HCT116 (cell line): ENCODE measurements at regions not wholly inside any gene's neighbourhood (a gene's known extent, or its start where the extent isn't known, plus 50 kb on each side); places are given as distances from the start of the nearest gene placed in this dataset.

Source experiments
- ATAC-seq: fragments of 200-7000 bp; cut with Tn5 transposase; 2 replicates; pipeline ENCODE4 v1.9.1; 2020; ENCODE audit warnings: mild to moderate bottlenecking, moderate library complexity
- BruUV-seq: library from RNA; stranded (reverse); fragments of 400-500 nt; replicated peaks from 2 replicates; lab custom pipeline; 2021; lab: Mats Ljungman, UMichigan
- CTCF ChIA-PET: fragments of 300-600 bp; sonication (Branson Sonifier 250); formaldehyde crosslinking; loops from one replicate; lab custom pipeline; 2021; ENCODE audit warnings: antibody characterized with exemption; lab: Charles Lee
- POLR2A ChIA-PET: fragments of 300-600, 350-600 bp; sonication (Branson Sonifier 250); formaldehyde crosslinking; loops from one replicate; lab custom pipeline; 2021; ENCODE audit warnings: antibody characterized with exemption; lab: Charles Lee
- RAD21 ChIA-PET, 2 experiments: fragments of 300-600 bp; sonication (Branson Sonifier 250); formaldehyde crosslinking; loops; one replicate each; lab custom pipeline; 2023; ENCODE audit warnings: low total read pairs in 2 of 2; ENCODE audit not compliant: uncharacterized antibody in 2 of 2, unreplicated experiment in 2 of 2, low non-redundant PET in 1 of 2; lab: Charles Lee
- DNase-seq: peaks from one replicate; pipeline ENCODE4 v3.0.0-alpha.2; 2010; ENCODE audit warnings: low read depth, low spot score
- H2AFZ ChIP-seq: fragments of 200-600 bp; shearing (Covaris generic), sonication (generic); 2 replicates; pipeline ENCODE4 v1.6.1; 2017; ENCODE audit warnings: low read depth, mixed run types, mixed read lengths, antibody characterized with exemption, low read length; ENCODE audit not compliant: poor library complexity, severe bottlenecking
- H3K27ac ChIP-seq: 2 replicates; pipeline ENCODE4 v1.5.1; 2012; ENCODE audit warnings: low read depth, low read length
- H3K27me3 ChIP-seq: fragments of 200-600 bp; sonication (generic); 2 replicates; pipeline ENCODE4 v1.6.1; 2016; ENCODE audit warnings: mixed run types, low read length, mixed read lengths; ENCODE audit not compliant: insufficient read depth
- H3K36me3 ChIP-seq, 2 experiments: fragments of 200-500 bp in 1 of 2; fragments of 200-600 bp in 1 of 2; sonication (Bioruptor generic) in 1 of 2; sonication (generic) in 1 of 2; 2 replicates each; pipeline versions ENCODE4 v1.5.1 to v1.6.1; 2014 to 2016; ENCODE audit warnings: low read length in 2 of 2, inconsistent platforms in 1 of 2, mixed read lengths in 1 of 2, mixed run types in 1 of 2; ENCODE audit not compliant: insufficient read depth in 2 of 2, control insufficient read depth in 1 of 2
- H3K4me1 ChIP-seq, 2 experiments: fragments of 200-600 bp in 1 of 2; sonication (generic) in 1 of 2; 2 replicates each; pipeline versions ENCODE4 v1.5.1 to v1.6.1; 2012 to 2017; ENCODE audit warnings: low read length in 2 of 2, inconsistent platforms in 1 of 2, mild to moderate bottlenecking in 1 of 2, mixed read lengths in 1 of 2, mixed run types in 1 of 2, moderate library complexity in 1 of 2; ENCODE audit not compliant: insufficient read depth in 2 of 2, control insufficient read depth in 1 of 2
- H3K4me2 ChIP-seq: fragments of 200-600 bp; sonication (generic); 2 replicates; pipeline ENCODE4 v1.6.1; 2017; ENCODE audit warnings: mixed run types, low read length, mixed read lengths
- H3K4me3 ChIP-seq, 2 experiments: fragments of 200-600 bp in 1 of 2; sonication (generic) in 1 of 2; replicated peaks in 1 of 2; 2 replicates each; pipeline ENCODE4 v1.5.1; 2011 to 2016; ENCODE audit warnings: low read length in 2 of 2, control low read depth in 1 of 2, low read depth in 1 of 2, mild to moderate bottlenecking in 1 of 2, mixed read lengths in 1 of 2, mixed run types in 1 of 2
- H3K79me2 ChIP-seq: fragments of 200-600 bp; sonication (generic); 2 replicates; pipeline ENCODE4 v1.6.1; 2017; ENCODE audit warnings: mild to moderate bottlenecking, mixed run types, low read length, moderate library complexity, mixed read lengths; ENCODE audit not compliant: insufficient read depth
- H3K9ac ChIP-seq: fragments of 200-600 bp; sonication (generic); 2 replicates; pipeline ENCODE4 v1.6.1; 2016; ENCODE audit warnings: low read length, mixed read lengths
- H3K9me2 ChIP-seq: fragments of 200-600 bp; sonication (generic), shearing (Covaris generic); 2 replicates; pipeline ENCODE4 v1.6.1; 2017; ENCODE audit warnings: mixed run types, mild to moderate bottlenecking, moderate library complexity; ENCODE audit not compliant: insufficient read depth
- H3K9me3 ChIP-seq, 2 experiments: fragments of 200-500 bp in 1 of 2; fragments of 200-600 bp in 1 of 2; sonication (Bioruptor generic) in 1 of 2; sonication (generic) in 1 of 2; 2 replicates each; pipeline ENCODE4 v1.6.1; 2014 to 2017; ENCODE audit warnings: low read length in 2 of 2, mixed read lengths in 2 of 2, inconsistent platforms in 1 of 2, low read depth in 1 of 2, mild to moderate bottlenecking in 1 of 2, mixed run types in 1 of 2, moderate library complexity in 1 of 2; ENCODE audit not compliant: control insufficient read depth in 1 of 2, insufficient read depth in 1 of 2
- H4K20me1 ChIP-seq: fragments of 200-600 bp; sonication (generic), shearing (Covaris generic); 2 replicates; pipeline ENCODE4 v1.6.1; 2017; ENCODE audit warnings: mixed run types, mild to moderate bottlenecking, moderate library complexity; ENCODE audit not compliant: insufficient read depth
- ATF3 ChIP-seq: IDR thresholded peaks from 2 replicates; pipeline ENCODE4 v1.6.1; 2012
- CBX3 ChIP-seq: IDR thresholded peaks from 2 replicates; pipeline ENCODE4 v1.6.1; 2012; ENCODE audit warnings: low read depth
- CEBPB ChIP-seq: IDR thresholded peaks from 2 replicates; pipeline ENCODE4 v1.6.1; 2012; ENCODE audit warnings: low read depth
- EGR1 ChIP-seq: IDR thresholded peaks from 2 replicates; pipeline ENCODE4 v1.6.1; 2012; ENCODE audit warnings: low read depth
- EZH2 ChIP-seq: fragments of 200-600 bp; sonication (generic); IDR thresholded peaks from 2 replicates; pipeline ENCODE4 v1.6.1; 2017; ENCODE audit warnings: antibody characterized with exemption, mixed run types
- EZH2phosphoT487 ChIP-seq: fragments of 200-600 bp; IDR thresholded peaks from 2 replicates; pipeline ENCODE4 v1.6.1; 2018; ENCODE audit warnings: antibody characterized with exemption, borderline replicate concordance
- FOSL1 ChIP-seq: IDR thresholded peaks from 2 replicates; pipeline ENCODE4 v1.6.1; 2012; ENCODE audit warnings: low read depth
- MAX ChIP-seq: IDR thresholded peaks from 2 replicates; pipeline ENCODE4 v1.6.1; 2012
- POLR2A ChIP-seq: IDR thresholded peaks from 2 replicates; pipeline ENCODE4 v1.7.0; 2011; ENCODE audit warnings: borderline replicate concordance; ENCODE audit not compliant: insufficient read depth, insufficient read length; ENCODE audit errors: extremely low read depth
- POLR2AphosphoS5 ChIP-seq: IDR thresholded peaks from 2 replicates; pipeline ENCODE4 v1.6.1; 2011; ENCODE audit warnings: mild to moderate bottlenecking, low read depth, low read length, moderate library complexity
- RAD21 ChIP-seq: IDR thresholded peaks from 2 replicates; pipeline ENCODE4 v1.6.1; 2012; ENCODE audit warnings: low read depth, mild to moderate bottlenecking
- REST ChIP-seq: IDR thresholded peaks from 2 replicates; pipeline ENCODE4 v1.6.1; 2012; ENCODE audit warnings: low read depth
- SIN3A ChIP-seq: IDR thresholded peaks from 2 replicates; pipeline ENCODE4 v1.6.1; 2012; ENCODE audit warnings: low read depth
- SRF ChIP-seq: IDR thresholded peaks from 2 replicates; pipeline ENCODE4 v1.6.1; 2012; ENCODE audit warnings: low read depth
- TCF7L2 ChIP-seq: IDR thresholded peaks from 2 replicates; pipeline ENCODE4 v1.7.0; 2011; ENCODE audit warnings: borderline replicate concordance, inconsistent platforms; ENCODE audit not compliant: insufficient read depth, insufficient read length; ENCODE audit errors: extremely low read depth
- YY1 ChIP-seq: IDR thresholded peaks from 2 replicates; pipeline ENCODE4 v1.6.1; 2011; ENCODE audit warnings: low read length, low read depth, moderate library complexity, mild to moderate bottlenecking; ENCODE audit not compliant: insufficient replicate concordance; ENCODE audit errors: extremely low read depth
- ZFX ChIP-seq: fragments of 450-650 bp; IDR thresholded peaks from 2 replicates; pipeline ENCODE4 v1.6.1; 2017
- ZNF274 ChIP-seq: fragments of 200-500 bp; sonication (Bioruptor generic); IDR thresholded peaks from 2 replicates; pipeline ENCODE4 v1.6.1; 2014; ENCODE audit warnings: mild to moderate bottlenecking, low read depth, low read length, inconsistent platforms
- intact Hi-C: fragments of 100-400 bp; cut with micrococcal nuclease; formaldehyde crosslinking; loops from 2 replicates; pipeline ENCODE4 v1.10.0; 2022

- H3K4me2 ChIP-seq = no peak overlapping the region
- RAD21 ChIA-PET = no interaction called here
- TF ChIP-seq EGR1 = no peak
- no peak for TF ChIP-seq CEBPB
- no peaks in the 10 kb centered on the region for H3K4me1 ChIP-seq
- intact Hi-C loops = no loop called here
- no TSS peak for BruUV-seq
- ATAC-seq (no peak), DNase-seq (no peak)
- no peak overlapping the region for H2AFZ ChIP-seq
- H3K9ac ChIP-seq = no peak overlapping the region
- POLR2A ChIA-PET = no interaction called here
- CTCF ChIA-PET = no interaction called here
- no peaks in the 10 kb centered on the region for H3K36me3 ChIP-seq
- peaks cover 8 to 25% of the 10 kb centered on the region in 2 experiments; a peak in 3 of 4 replicates for H3K9me3 ChIP-seq
- H3K79me2 ChIP-seq = no peaks in the 10 kb centered on the region
- H3K4me3 ChIP-seq = no peak overlapping the region
- no peaks in the 10 kb centered on the region for H3K27me3 ChIP-seq
- no peaks in the 10 kb centered on the region for H4K20me1 ChIP-seq
- H3K27ac ChIP-seq = no peak overlapping the region
- H3K9me2 ChIP-seq = no peaks in the 10 kb centered on the region
Observed at GRCh38 chr19:31701146-31701545, 351.9 kb upstream of the TSHZ3 start.

- Histone ChIP-seq H3K27me3 (no peaks in the 10 kb centered on the region), H3K4me3 (no peak overlapping the region), H3K9me2 (no peaks in the 10 kb centered on the region), H3K9ac (no peak overlapping the region), H3K79me2 (no peaks in the 10 kb centered on the region), H2AFZ (no peak overlapping the region), H3K27ac (no peak overlapping the region), H4K20me1 (no peaks in the 10 kb centered on the region), H3K4me1 (no peaks in the 10 kb centered on the region), H3K36me3 (no peaks in the 10 kb centered on the region), H3K4me2 (no peak overlapping the region), H3K9me3 (peaks cover 10 to 32% of the 10 kb centered on the region in 2 experiments; a peak in 3 of 4 replicates)
- CTCF ChIA-PET = no interaction called here
- DNase-seq (no peak), ATAC-seq (no peak)
- POLR2A ChIA-PET = no interaction called here
- intact Hi-C loops = no loop called here
- RAD21 ChIA-PET = no interaction called here
- no TSS peak for BruUV-seq
- no peak for TF ChIP-seq EZH2
- no peak for TF ChIP-seq POLR2AphosphoS5
- no peak for TF ChIP-seq TCF7L2
- no peak for TF ChIP-seq MAX
- TF ChIP-seq ZNF274 = no peak
- no peak for TF ChIP-seq SIN3A
- no peak for TF ChIP-seq FOSL1
- no peak for TF ChIP-seq CBX3
- no peak for TF ChIP-seq EZH2phosphoT487
- TF ChIP-seq POLR2A = no peak
- TF ChIP-seq REST = no peak
- TF ChIP-seq YY1 = no peak
- TF ChIP-seq ZFX = no peak
- TF ChIP-seq RAD21 = no peak
- no peak for TF ChIP-seq ATF3
- TF ChIP-seq SRF = no peak
Observed at GRCh38 chr19:31705656-31706055, 356.4 kb upstream of the TSHZ3 start.
